ENCODE measurements at regions not wholly inside any gene's neighbourhood (a gene's known extent, or its start where the extent isn't known, plus 50 kb on each side); places are given as distances from the start of the nearest gene placed in this dataset.

DNA sequence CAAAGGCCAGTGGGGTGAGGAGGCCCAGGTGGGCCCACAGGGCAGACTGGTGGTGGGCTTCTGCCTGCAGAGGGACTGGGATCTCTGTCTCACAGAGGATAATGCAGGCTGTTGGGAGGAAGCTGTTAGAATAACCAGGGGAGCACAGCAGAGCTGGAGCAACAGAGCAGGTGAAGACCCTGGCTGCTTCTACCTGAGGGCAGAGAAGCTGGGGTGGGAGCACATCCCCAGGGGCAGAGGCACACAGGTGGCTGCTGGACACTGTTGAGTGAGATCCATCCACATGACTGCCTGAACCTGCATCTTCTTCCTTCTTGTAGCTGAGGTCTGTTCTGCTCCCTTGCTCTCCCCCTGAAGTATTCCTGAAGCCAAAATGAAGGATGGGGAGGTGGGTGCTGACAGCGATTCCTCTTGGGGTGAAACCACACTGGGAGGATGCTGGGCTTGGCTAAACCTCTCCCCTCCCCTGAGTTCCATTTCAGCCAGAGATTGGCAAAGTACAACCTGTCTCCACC is 1725.0 kb downstream of the TP53TG3F start:
- TF ChIP-seq, protein P1, sequence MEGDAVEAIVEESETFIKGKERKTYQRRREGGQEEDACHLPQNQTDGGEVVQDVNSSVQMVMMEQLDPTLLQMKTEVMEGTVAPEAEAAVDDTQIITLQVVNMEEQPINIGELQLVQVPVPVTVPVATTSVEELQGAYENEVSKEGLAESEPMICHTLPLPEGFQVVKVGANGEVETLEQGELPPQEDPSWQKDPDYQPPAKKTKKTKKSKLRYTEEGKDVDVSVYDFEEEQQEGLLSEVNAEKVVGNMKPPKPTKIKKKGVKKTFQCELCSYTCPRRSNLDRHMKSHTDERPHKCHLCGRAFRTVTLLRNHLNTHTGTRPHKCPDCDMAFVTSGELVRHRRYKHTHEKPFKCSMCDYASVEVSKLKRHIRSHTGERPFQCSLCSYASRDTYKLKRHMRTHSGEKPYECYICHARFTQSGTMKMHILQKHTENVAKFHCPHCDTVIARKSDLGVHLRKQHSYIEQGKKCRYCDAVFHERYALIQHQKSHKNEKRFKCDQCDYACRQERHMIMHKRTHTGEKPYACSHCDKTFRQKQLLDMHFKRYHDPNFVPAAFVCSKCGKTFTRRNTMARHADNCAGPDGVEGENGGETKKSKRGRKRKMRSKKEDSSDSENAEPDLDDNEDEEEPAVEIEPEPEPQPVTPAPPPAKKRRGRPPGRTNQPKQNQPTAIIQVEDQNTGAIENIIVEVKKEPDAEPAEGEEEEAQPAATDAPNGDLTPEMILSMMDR (IDR thresholded peaks at IDR 0.05), result no peak
- TF ChIP-seq POLR2A (IDR thresholded peaks at IDR 0.05), result no peak

Measured in right lobe of liver (tissue), 4 donors.